T-cell (primary cell): ENCODE measurements at regions not wholly inside any gene's neighbourhood (a gene's known extent, or its start where the extent isn't known, plus 50 kb on each side); places are given as distances from the start of the nearest gene placed in this dataset.

Experiments
- ATAC-seq, 4 experiments: fragments of 200-7000 bp in 3 of 4; fragments of 150-1000 bp in 1 of 4; cut with Tn5 transposase; replicated peaks in 1 of 4; 1 replicate in 3 of 4; 2 replicates in 1 of 4; pipeline ENCODE4 v1.10.0; 2021; ENCODE audit warnings: moderate library complexity in 3 of 4, mild to moderate bottlenecking in 2 of 4, moderate number of reproducible peaks in 1 of 4
- CTCF ChIA-PET, 2 donors: fragments of 300-600 bp; sonication (Branson Sonifier 250); formaldehyde crosslinking; loops; one replicate each; lab custom pipeline; 2022; ENCODE audit warnings: antibody characterized with exemption in 2 of 2; lab: Charles Lee
- POLR2A ChIA-PET, 2 donors: fragments of 300-600 bp; sonication (Branson Sonifier 250); formaldehyde crosslinking; loops; one replicate each; lab custom pipeline; 2022; ENCODE audit warnings: antibody characterized with exemption in 2 of 2; lab: Charles Lee
- DNase-seq, 35 experiments: peaks; one replicate each; pipeline versions ENCODE4 v3.0.0 to v3.0.0-alpha.2; 2013 to 2023
- H3K27ac ChIP-seq: one replicate; pipeline ENCODE4 v1.5.1; 2013; ENCODE audit warnings: low read length
- H3K27me3 ChIP-seq, 2 experiments: replicated peaks in 1 of 2; 1 replicate in 1 of 2; 2 replicates in 1 of 2; pipeline versions ENCODE4 v1.6.1 to v1.7.0; 2013; ENCODE audit warnings: low read length in 1 of 2, mixed read lengths in 1 of 2; ENCODE audit not compliant: control insufficient read depth in 2 of 2, insufficient read depth in 2 of 2; ENCODE audit errors: extremely low read depth in 1 of 2
- H3K36me3 ChIP-seq, 2 donors: 1 replicate in 1 of 2; 2 replicates in 1 of 2; pipeline versions ENCODE4 v1.6.1 to v1.7.0; 2013; ENCODE audit warnings: low read length in 1 of 2; ENCODE audit not compliant: control insufficient read depth in 2 of 2, insufficient read depth in 1 of 2; ENCODE audit errors: extremely low read depth in 1 of 2
- H3K4me1 ChIP-seq, 2 experiments: 1 replicate in 1 of 2; 2 replicates in 1 of 2; pipeline versions ENCODE4 v1.6.1 to v1.7.0; 2013; ENCODE audit warnings: low read length in 2 of 2, mixed read lengths in 1 of 2; ENCODE audit not compliant: insufficient read depth in 2 of 2, control insufficient read depth in 1 of 2; ENCODE audit errors: extremely low read depth in 1 of 2
- H3K4me3 ChIP-seq, 2 donors: 1 replicate in 1 of 2; 2 replicates in 1 of 2; pipeline versions ENCODE4 v1.5.1 to v1.7.0; 2013; ENCODE audit warnings: mild to moderate bottlenecking in 2 of 2, low read length in 1 of 2, moderate library complexity in 1 of 2; ENCODE audit not compliant: control insufficient read depth in 1 of 2; ENCODE audit errors: extremely low read depth in 1 of 2
- H3K9me3 ChIP-seq: 2 replicates; pipeline ENCODE4 v1.7.0; 2013
- H3K27ac Mint-ChIP-seq, 2 donors: one replicate each; pipeline ENCODE4 v1.8.0; 2020 to 2021; ENCODE audit warnings: mild to moderate bottlenecking in 2 of 2, mixed read lengths in 2 of 2
- H3K27me3 Mint-ChIP-seq, 2 donors: one replicate each; pipeline ENCODE4 v1.8.0; 2021 to 2022; ENCODE audit warnings: mixed read lengths in 2 of 2
- H3K36me3 Mint-ChIP-seq: one replicate; pipeline ENCODE4 v1.8.0; 2021; ENCODE audit warnings: mixed read lengths
- H3K4me1 Mint-ChIP-seq, 3 donors: one replicate each; pipeline ENCODE4 v1.8.0; 2020 to 2022; ENCODE audit warnings: mixed read lengths in 3 of 3, mild to moderate bottlenecking in 1 of 3
- H3K4me3 Mint-ChIP-seq, 3 donors: one replicate each; pipeline ENCODE4 v1.8.0; 2020 to 2022; ENCODE audit warnings: mild to moderate bottlenecking in 3 of 3, mixed read lengths in 3 of 3, moderate library complexity in 3 of 3
- H3K9me3 Mint-ChIP-seq, 3 donors: one replicate each; pipeline ENCODE4 v1.8.0; 2020 to 2022; ENCODE audit warnings: mixed read lengths in 3 of 3
- WGBS: methylation state at CpG from one replicate; pipeline ENCODE4 v1.1.5; 2013; ENCODE audit warnings: missing lambda C conversion rate; ENCODE audit not compliant: insufficient coverage; 5-methylcytosine and 5-hydroxymethylcytosine counted together

- Mint-ChIP-seq H3K27me3 (peaks cover 43 to 46% of the 10 kb centered on the region in 2 donors), H3K9me3 (no peaks in the 10 kb centered on the region), H3K36me3 (no peaks in the 10 kb centered on the region), H3K27ac (no peak overlapping the region), H3K4me3 (no peak overlapping the region), H3K4me1 (no peaks in the 10 kb centered on the region)
- Histone ChIP-seq H3K27me3 (peaks cover 0 to 29% of the 10 kb centered on the region in 2 experiments), H3K27ac (no peak overlapping the region), H3K9me3 (no peaks in the 10 kb centered on the region), H3K4me1 (no peaks in the 10 kb centered on the region), H3K36me3 (no peaks in the 10 kb centered on the region), H3K4me3 (no peak overlapping the region)
- ChIA-PET CTCF (no interaction called here), POLR2A (no interaction called here)
- no CpG with 5 or more reads among the region's 1 CpG for WGBS
- no peak for ATAC-seq
- no peak for DNase-seq
Observed at GRCh38 chr17:45702666-45703266, 81.4 kb upstream of the CRHR1 start.

- no peaks in the 10 kb centered on the region for H3K9me3 Mint-ChIP-seq
- Histone ChIP-seq H3K9me3 (no peaks in the 10 kb centered on the region), H3K27ac (no peak overlapping the region), H3K4me3 (no peak overlapping the region), H3K4me1 (no peaks in the 10 kb centered on the region), H3K36me3 (no peaks in the 10 kb centered on the region), H3K27me3 (peaks cover 0 to 31% of the 10 kb centered on the region in 2 experiments)
- H3K36me3 Mint-ChIP-seq: no peaks in the 10 kb centered on the region
- DNase-seq: no peak
- no peak for ATAC-seq
- H3K4me1 Mint-ChIP-seq: no peaks in the 10 kb centered on the region
- POLR2A ChIA-PET: no interaction called here
- H3K27me3 Mint-ChIP-seq: peaks cover 39 to 49% of the 10 kb centered on the region in 2 donors
- no peak overlapping the region for H3K4me3 Mint-ChIP-seq
- H3K27ac Mint-ChIP-seq: no peak overlapping the region
- CTCF ChIA-PET: no interaction called here
- whole genome bisulfite sequencing: 40% methylated on average over 5 of the region's 5 CpGs
Observed at GRCh38 chr17:45703348-45703747, 80.8 kb upstream of the CRHR1 start.

- H3K36me3 ChIP-seq: no peaks in the 10 kb centered on the region
- H3K27me3 ChIP-seq: peaks cover 0 to 32% of the 10 kb centered on the region in 2 experiments
- no peak overlapping the region for H3K4me3 ChIP-seq
- ATAC-seq (no peak), DNase-seq (no peak)
- no peak overlapping the region for H3K27ac ChIP-seq
- POLR2A ChIA-PET: no interaction called here
- Mint-ChIP-seq H3K9me3 (no peaks in the 10 kb centered on the region), H3K27ac (no peak overlapping the region), H3K4me1 (no peaks in the 10 kb centered on the region), H3K36me3 (no peaks in the 10 kb centered on the region), H3K27me3 (peaks cover 40 to 45% of the 10 kb centered on the region in 2 donors), H3K4me3 (no peak overlapping the region)
- no peaks in the 10 kb centered on the region for H3K4me1 ChIP-seq
- WGBS: no CpG with 5 or more reads among the region's 1 CpG
- CTCF ChIA-PET: no interaction called here
- no peaks in the 10 kb centered on the region for H3K9me3 ChIP-seq
Observed at GRCh38 chr17:45703806-45704205, 80.3 kb upstream of the CRHR1 start.

GRCh38 chr17:45704251-45704650 lies 79.9 kb upstream of the CRHR1 start:
- Mint-ChIP-seq H3K4me1 (no peaks in the 10 kb centered on the region), H3K27me3 (peaks cover 43 to 45% of the 10 kb centered on the region in 2 donors), H3K27ac (no peak overlapping the region), H3K9me3 (no peaks in the 10 kb centered on the region), H3K36me3 (no peaks in the 10 kb centered on the region), H3K4me3 (no peak overlapping the region)
- H3K4me3 ChIP-seq: no peak overlapping the region
- peaks cover 0 to 32% of the 10 kb centered on the region in 2 experiments for H3K27me3 ChIP-seq
- no peaks in the 10 kb centered on the region for H3K9me3 ChIP-seq
- no peak overlapping the region for H3K27ac ChIP-seq
- whole genome bisulfite sequencing: 100% methylated on average over 1 of the region's 2 CpGs
- CTCF ChIA-PET: no interaction called here
- POLR2A ChIA-PET: no interaction called here
- H3K36me3 ChIP-seq: no peaks in the 10 kb centered on the region
- ATAC-seq (no peak), DNase-seq (no peak)
- H3K4me1 ChIP-seq: no peaks in the 10 kb centered on the region

- Mint-ChIP-seq H3K27me3 (peaks cover 37 to 41% of the 10 kb centered on the region in 2 donors), H3K36me3 (no peaks in the 10 kb centered on the region), H3K4me3 (no peak overlapping the region), H3K27ac (no peak overlapping the region), H3K4me1 (no peaks in the 10 kb centered on the region), H3K9me3 (no peaks in the 10 kb centered on the region)
- no peak overlapping the region for H3K27ac ChIP-seq
- H3K36me3 ChIP-seq: no peaks in the 10 kb centered on the region
- peaks cover 0 to 43% of the 10 kb centered on the region in 2 experiments for H3K27me3 ChIP-seq
- H3K4me1 ChIP-seq: no peaks in the 10 kb centered on the region
- CTCF ChIA-PET: no interaction called here
- DNase-seq (no peak), ATAC-seq (no peak)
- no peaks in the 10 kb centered on the region for H3K9me3 ChIP-seq
- 73% methylated on average over 1 of the region's 5 CpGs for WGBS
- POLR2A ChIA-PET: no interaction called here
- no peak overlapping the region for H3K4me3 ChIP-seq
Observed at GRCh38 chr17:45705123-45706009, 78.8 kb upstream of the CRHR1 start.

GRCh38 chr17:45706033-45706432 lies 78.1 kb upstream of the CRHR1 start:
- ChIA-PET CTCF (no interaction called here), POLR2A (no interaction called here)
- Histone ChIP-seq H3K36me3 (no peaks in the 10 kb centered on the region), H3K9me3 (no peaks in the 10 kb centered on the region), H3K4me3 (no peak overlapping the region), H3K27ac (no peak overlapping the region), H3K27me3 (peaks cover 0 to 45% of the 10 kb centered on the region in 2 experiments), H3K4me1 (no peaks in the 10 kb centered on the region)
- no peak for DNase-seq
- Mint-ChIP-seq H3K9me3 (no peaks in the 10 kb centered on the region), H3K4me1 (no peaks in the 10 kb centered on the region), H3K4me3 (no peak overlapping the region), H3K27me3 (peaks cover 37 to 40% of the 10 kb centered on the region in 2 donors), H3K27ac (no peak overlapping the region), H3K36me3 (no peaks in the 10 kb centered on the region)
- 60% methylated on average over 3 of the region's 3 CpGs for WGBS
- ATAC-seq: no peak
